ENCODE measurements at regions not wholly inside any gene's neighbourhood (a gene's known extent, or its start where the extent isn't known, plus 50 kb on each side); places are given as distances from the start of the nearest gene placed in this dataset.

DNA sequence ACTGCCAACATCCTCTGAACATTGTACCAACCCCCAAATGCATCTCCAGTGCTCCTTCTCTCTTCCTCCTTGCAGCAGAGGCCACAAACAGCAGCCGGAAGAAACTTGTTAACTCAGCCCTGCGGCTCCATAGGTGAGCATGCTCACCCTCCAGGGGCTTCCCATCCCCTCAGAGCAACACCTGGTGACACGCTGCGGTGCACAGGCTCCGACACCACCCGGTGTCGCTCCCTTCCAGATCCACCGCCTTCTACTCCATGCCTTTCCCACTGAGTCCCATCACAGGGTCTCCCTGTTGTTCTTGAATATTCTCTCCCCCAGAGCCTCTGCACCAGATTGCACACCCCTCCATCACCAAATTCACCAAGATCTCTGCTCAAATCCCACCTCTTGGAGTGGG lies 171.5 kb upstream of the FHL2 start:
- no peak overlapping the region for H3K4me3 Mint-ChIP-seq
- H3K27me3 Mint-ChIP-seq: peaks cover 16% of the 10 kb centered on the region
- no peak for ATAC-seq (ENCODE audit: low read depth)
- POLR2A ChIA-PET: no interaction called here
- CTCF ChIA-PET: no interaction called here
- no peaks in the 10 kb centered on the region for H3K4me1 Mint-ChIP-seq
- no peak overlapping the region for H3K27ac Mint-ChIP-seq
- no peak for DNase-seq
- TF ChIP-seq, protein P1, sequence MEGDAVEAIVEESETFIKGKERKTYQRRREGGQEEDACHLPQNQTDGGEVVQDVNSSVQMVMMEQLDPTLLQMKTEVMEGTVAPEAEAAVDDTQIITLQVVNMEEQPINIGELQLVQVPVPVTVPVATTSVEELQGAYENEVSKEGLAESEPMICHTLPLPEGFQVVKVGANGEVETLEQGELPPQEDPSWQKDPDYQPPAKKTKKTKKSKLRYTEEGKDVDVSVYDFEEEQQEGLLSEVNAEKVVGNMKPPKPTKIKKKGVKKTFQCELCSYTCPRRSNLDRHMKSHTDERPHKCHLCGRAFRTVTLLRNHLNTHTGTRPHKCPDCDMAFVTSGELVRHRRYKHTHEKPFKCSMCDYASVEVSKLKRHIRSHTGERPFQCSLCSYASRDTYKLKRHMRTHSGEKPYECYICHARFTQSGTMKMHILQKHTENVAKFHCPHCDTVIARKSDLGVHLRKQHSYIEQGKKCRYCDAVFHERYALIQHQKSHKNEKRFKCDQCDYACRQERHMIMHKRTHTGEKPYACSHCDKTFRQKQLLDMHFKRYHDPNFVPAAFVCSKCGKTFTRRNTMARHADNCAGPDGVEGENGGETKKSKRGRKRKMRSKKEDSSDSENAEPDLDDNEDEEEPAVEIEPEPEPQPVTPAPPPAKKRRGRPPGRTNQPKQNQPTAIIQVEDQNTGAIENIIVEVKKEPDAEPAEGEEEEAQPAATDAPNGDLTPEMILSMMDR (IDR thresholded peaks at IDR 0.05): no peak
- intact Hi-C loops (cut with micrococcal nuclease): no loop called here
- no peaks in the 10 kb centered on the region for H3K9me3 Mint-ChIP-seq
- no peaks in the 10 kb centered on the region for H3K36me3 Mint-ChIP-seq (ENCODE audit: low read depth)

DNA sequence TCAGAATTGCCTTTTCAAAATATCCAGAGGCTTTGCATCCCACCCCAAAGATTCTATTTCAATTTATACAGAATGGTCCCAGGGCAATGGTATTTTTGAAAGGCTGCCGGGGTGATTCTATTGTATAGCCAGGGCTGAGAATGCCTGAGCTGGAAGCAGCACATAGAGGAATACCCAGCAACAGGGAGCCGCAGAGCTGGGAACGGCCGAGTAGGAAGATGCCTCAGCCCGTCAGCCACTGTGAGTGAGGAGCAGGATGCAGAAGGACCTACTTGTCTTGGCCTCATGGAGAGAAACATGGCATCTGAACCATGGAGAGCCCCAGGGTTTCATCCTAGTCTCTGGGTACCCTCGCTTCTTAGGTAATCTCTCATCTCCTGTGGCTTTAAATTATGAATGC lies 170.8 kb upstream of the FHL2 start:
- ChIA-PET CTCF (interaction anchor here (0.6 kb wide), 1 partner anchor 32 kb away, joined by 5 read pairs; no protein-coding TSS in a partner anchor), POLR2A (no interaction called here)
- H3K27me3 Mint-ChIP-seq: peaks cover 12% of the 10 kb centered on the region
- ATAC-seq (ENCODE audit: low read depth) (no peak), DNase-seq (no peak)
- no peaks in the 10 kb centered on the region for H3K4me1 Mint-ChIP-seq
- TF ChIP-seq, protein P1 (IDR thresholded peaks at IDR 0.05): no peak
- no peak overlapping the region for H3K4me3 Mint-ChIP-seq
- intact Hi-C loops (cut with micrococcal nuclease): no loop called here
- H3K36me3 Mint-ChIP-seq (ENCODE audit: low read depth): no peaks in the 10 kb centered on the region
- H3K9me3 Mint-ChIP-seq: no peaks in the 10 kb centered on the region
- no peak overlapping the region for H3K27ac Mint-ChIP-seq

DNA sequence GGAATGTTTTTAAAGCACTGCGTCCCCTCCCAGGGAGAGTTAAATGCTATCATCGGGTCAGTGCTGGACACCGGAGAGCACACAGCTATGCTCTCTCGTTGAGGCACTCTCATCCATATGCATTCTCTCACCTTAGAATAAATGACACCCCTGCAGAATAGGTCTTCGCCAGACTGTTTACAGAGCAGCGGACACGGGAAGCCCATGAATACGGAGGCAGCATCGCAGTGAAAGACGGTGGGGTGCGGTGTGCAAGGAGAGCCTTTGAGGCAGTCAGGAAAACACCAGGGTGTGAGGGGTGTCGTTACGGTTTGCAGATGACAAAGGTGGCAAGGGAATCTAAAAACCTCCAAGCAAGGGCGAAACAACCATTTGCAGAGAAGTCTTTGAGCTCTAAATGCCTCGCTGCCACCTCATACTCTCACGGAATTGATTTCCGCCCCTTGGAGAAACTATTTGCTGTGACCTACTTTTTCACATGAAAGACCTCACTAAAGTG lies 169.2 kb upstream of the FHL2 start:
- Mint-ChIP-seq H3K27ac (no peak overlapping the region), H3K4me3 (no peak overlapping the region), H3K36me3 (ENCODE audit: low read depth) (no peaks in the 10 kb centered on the region), H3K4me1 (no peaks in the 10 kb centered on the region), H3K27me3 (peaks cover 14% of the 10 kb centered on the region), H3K9me3 (no peaks in the 10 kb centered on the region)
- intact Hi-C loops (cut with micrococcal nuclease): no loop called here
- ChIA-PET CTCF (no interaction called here), POLR2A (no interaction called here)
- ATAC-seq (ENCODE audit: low read depth) (no peak), DNase-seq (no peak)
- TF ChIP-seq, protein P1 (IDR thresholded peaks at IDR 0.05): no peak

DNA sequence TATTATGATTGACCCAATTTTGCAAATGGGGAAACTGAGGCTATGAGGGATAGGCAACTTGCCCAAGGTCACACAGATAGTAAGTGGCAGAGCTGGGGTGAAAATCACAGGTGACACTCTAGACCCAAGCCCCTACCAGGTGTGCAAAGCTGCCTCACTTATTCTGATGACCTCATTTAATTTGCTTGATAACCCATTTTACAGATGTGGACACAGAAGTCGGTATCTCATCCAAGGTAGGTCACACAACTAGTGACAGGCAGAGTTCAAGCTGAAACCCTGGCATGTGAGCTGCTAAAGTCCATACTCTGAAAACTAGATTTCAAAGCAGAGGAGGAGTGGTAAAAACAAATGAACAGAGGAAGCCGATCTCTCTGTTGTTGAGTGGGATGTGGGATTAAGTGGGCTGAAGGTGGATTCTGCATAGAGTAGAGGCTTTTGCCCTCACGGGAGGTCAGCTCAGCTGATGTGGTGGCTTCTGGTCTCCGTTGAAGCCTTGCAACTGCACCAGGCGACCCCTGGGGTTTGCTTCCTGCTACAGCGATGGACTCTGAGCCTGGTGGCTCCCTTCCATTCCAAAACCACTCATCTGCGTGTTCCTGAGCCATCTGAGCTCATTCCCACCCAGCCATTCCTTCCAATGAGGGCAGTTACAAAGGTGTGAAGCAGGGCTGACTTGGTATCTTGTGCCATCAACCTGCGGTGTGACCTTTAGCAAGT lies 164.3 kb upstream of the FHL2 start:
- H3K4me3 Mint-ChIP-seq: no peak overlapping the region
- intact Hi-C loops (cut with micrococcal nuclease): no loop called here
- no peaks in the 10 kb centered on the region for H3K36me3 Mint-ChIP-seq (ENCODE audit: low read depth)
- TF ChIP-seq, protein P1 (IDR thresholded peaks at IDR 0.05): no peak
- CTCF ChIA-PET: interaction anchor here (1.0 kb wide), 1 partner anchor 16 kb away, joined by 4 read pairs; no protein-coding TSS in a partner anchor
- DNase-seq (no peak), ATAC-seq (ENCODE audit: low read depth) (no peak)
- H3K9me3 Mint-ChIP-seq: no peaks in the 10 kb centered on the region
- peaks cover 12% of the 10 kb centered on the region for H3K27me3 Mint-ChIP-seq
- POLR2A ChIA-PET: no interaction called here
- no peaks in the 10 kb centered on the region for H3K4me1 Mint-ChIP-seq
- H3K27ac Mint-ChIP-seq: no peak overlapping the region

- intact Hi-C loops (cut with micrococcal nuclease): no loop called here
- TF ChIP-seq, protein P1 (IDR thresholded peaks at IDR 0.05): no peak
- ChIA-PET CTCF (no interaction called here), POLR2A (no interaction called here)
- H3K27ac Mint-ChIP-seq: no peak overlapping the region
- DNase-seq (no peak), ATAC-seq (ENCODE audit: low read depth) (no peak)
- H3K4me3 Mint-ChIP-seq: no peak overlapping the region
- no peaks in the 10 kb centered on the region for H3K9me3 Mint-ChIP-seq
- H3K36me3 Mint-ChIP-seq (ENCODE audit: low read depth): no peaks in the 10 kb centered on the region
- H3K27me3 Mint-ChIP-seq: peaks cover 22% of the 10 kb centered on the region
- no peaks in the 10 kb centered on the region for H3K4me1 Mint-ChIP-seq
Observed at GRCh38 chr2:105561401-105561800, 162.6 kb upstream of the FHL2 start.

Data from activated B cell treated with CpG ODN at 0.5 μM for 24 hours (primary cell).